ENCODE measurements at regions not wholly inside any gene's neighbourhood (a gene's known extent, or its start where the extent isn't known, plus 50 kb on each side); places are given as distances from the start of the nearest gene placed in this dataset.

DNA sequence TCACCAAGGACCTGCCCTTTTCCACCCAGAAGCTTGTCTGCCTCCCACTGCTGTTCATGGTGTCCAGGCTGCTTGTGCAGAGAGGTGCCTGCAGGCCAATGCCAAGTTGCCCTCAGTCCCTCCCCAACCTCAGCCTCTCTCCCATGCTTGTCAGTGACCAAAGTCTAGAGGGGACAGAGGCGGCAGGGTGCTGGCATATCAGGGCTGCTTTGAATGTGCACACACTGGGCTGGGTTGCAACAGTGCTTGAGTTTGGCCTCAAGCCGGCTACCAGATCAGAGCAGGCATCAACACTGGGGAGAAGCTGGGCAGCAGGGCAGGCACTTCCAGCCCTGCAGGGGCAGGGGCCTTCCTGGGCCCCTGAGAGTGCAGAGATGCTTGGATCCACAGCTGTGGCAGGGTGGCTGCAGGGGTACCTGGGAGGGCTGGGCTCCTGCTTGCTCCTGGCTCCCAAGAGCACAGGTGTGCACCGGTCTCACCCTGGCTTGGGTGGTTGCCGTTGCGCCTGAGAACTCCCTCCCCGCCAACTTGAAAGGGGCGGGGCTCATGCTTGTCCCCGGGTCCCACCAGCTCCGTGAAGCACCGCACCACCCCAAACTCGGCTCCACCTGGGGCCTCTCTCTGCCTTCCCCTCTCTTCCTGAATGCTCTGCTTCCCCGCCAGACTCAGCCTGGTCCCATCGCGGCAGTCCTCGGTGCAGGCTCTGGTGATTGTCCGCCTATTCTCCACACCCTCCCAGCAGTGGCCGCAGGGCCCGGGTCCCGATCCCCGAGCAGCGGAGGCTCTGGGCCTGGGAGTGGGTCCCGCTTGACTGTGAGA, 1681.9 kb upstream of the ADGRL3 start:
- CTCF ChIA-PET: no interaction called here
- H3K4me3 ChIP-seq (ENCODE audit: low read depth, low read length): no peak overlapping the region
- H3K36me3 ChIP-seq (ENCODE audit: control insufficient read depth, insufficient read depth, low read length): no peaks in the 10 kb centered on the region
- no peaks in the 10 kb centered on the region for H3K27me3 ChIP-seq (ENCODE audit: control insufficient read depth, insufficient read depth, low read length)
- POLR2A ChIA-PET: no interaction called here
- TF ChIP-seq, protein P1, sequence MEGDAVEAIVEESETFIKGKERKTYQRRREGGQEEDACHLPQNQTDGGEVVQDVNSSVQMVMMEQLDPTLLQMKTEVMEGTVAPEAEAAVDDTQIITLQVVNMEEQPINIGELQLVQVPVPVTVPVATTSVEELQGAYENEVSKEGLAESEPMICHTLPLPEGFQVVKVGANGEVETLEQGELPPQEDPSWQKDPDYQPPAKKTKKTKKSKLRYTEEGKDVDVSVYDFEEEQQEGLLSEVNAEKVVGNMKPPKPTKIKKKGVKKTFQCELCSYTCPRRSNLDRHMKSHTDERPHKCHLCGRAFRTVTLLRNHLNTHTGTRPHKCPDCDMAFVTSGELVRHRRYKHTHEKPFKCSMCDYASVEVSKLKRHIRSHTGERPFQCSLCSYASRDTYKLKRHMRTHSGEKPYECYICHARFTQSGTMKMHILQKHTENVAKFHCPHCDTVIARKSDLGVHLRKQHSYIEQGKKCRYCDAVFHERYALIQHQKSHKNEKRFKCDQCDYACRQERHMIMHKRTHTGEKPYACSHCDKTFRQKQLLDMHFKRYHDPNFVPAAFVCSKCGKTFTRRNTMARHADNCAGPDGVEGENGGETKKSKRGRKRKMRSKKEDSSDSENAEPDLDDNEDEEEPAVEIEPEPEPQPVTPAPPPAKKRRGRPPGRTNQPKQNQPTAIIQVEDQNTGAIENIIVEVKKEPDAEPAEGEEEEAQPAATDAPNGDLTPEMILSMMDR (IDR thresholded peaks at IDR 0.05; ENCODE audit: insufficient read depth, low read depth, low read length): no peak
- no peak for DNase-seq (ENCODE audit: low read depth)

- TF ChIP-seq, protein P1 (IDR thresholded peaks at IDR 0.05; ENCODE audit: insufficient read depth, low read depth, low read length): no peak
- H3K36me3 ChIP-seq (ENCODE audit: control insufficient read depth, insufficient read depth, low read length): no peaks in the 10 kb centered on the region
- H3K27me3 ChIP-seq (ENCODE audit: control insufficient read depth, insufficient read depth, low read length): no peaks in the 10 kb centered on the region
- POLR2A ChIA-PET: no interaction called here
- DNase-seq (ENCODE audit: low read depth): no peak
- H3K4me3 ChIP-seq (ENCODE audit: low read depth, low read length): no peak overlapping the region
- CTCF ChIA-PET: no interaction called here
These were observed 1674.2 kb upstream of the ADGRL3 start for GRCh38 chr4:59525885-59526284.

DNA sequence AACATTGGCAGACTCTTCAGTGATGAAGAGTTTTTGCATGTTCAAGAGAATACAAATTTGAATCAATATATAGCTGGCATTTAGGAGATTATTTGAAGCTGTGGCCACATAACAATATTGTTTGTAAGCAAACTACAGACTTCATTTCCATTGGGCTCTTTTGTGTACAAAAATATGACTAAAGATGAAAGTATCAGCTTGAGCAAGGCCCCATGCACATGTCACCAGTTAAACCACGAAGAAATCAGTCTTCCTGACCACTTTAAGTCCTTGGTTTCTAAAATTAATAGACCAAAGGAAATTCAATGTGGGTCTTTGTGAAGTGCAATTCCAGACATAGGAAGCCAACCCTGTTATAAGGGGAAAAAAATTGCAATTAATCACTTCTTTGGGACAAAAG, 1664.6 kb upstream of the ADGRL3 start:
- POLR2A ChIA-PET: no interaction called here
- TF ChIP-seq, protein P1 (IDR thresholded peaks at IDR 0.05; ENCODE audit: insufficient read depth, low read depth, low read length): no peak
- Histone ChIP-seq H3K4me3 (ENCODE audit: low read depth, low read length) (no peak overlapping the region), H3K27me3 (ENCODE audit: control insufficient read depth, insufficient read depth, low read length) (no peaks in the 10 kb centered on the region), H3K36me3 (ENCODE audit: control insufficient read depth, insufficient read depth, low read length) (no peaks in the 10 kb centered on the region)
- no peak for DNase-seq (ENCODE audit: low read depth)
- CTCF ChIA-PET: no interaction called here

DNA sequence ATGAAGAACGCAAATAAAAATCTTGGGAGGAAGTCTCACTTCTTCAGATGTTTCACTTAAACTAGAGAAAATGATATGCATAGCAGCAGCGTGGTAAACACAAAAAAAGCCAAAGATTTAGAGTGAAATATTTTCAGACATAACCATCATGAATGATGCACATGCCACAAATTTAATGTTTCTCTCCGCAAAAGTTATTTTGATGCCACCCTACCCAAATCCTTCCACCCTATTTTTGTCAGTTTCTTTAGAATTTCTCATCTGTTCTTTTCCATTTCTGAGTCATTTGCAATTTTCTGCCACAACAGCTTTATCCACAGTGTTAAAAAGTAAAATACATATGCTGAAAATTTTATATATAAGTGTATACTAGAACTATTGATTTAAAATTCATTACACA, 1663.7 kb upstream of the ADGRL3 start:
- TF ChIP-seq, protein P1 (IDR thresholded peaks at IDR 0.05; ENCODE audit: insufficient read depth, low read depth, low read length): no peak
- POLR2A ChIA-PET: no interaction called here
- CTCF ChIA-PET: no interaction called here
- Histone ChIP-seq H3K4me3 (ENCODE audit: low read depth, low read length) (no peak overlapping the region), H3K36me3 (ENCODE audit: control insufficient read depth, insufficient read depth, low read length) (no peaks in the 10 kb centered on the region), H3K27me3 (ENCODE audit: control insufficient read depth, insufficient read depth, low read length) (no peaks in the 10 kb centered on the region)
- DNase-seq (ENCODE audit: low read depth): no peak

DNA sequence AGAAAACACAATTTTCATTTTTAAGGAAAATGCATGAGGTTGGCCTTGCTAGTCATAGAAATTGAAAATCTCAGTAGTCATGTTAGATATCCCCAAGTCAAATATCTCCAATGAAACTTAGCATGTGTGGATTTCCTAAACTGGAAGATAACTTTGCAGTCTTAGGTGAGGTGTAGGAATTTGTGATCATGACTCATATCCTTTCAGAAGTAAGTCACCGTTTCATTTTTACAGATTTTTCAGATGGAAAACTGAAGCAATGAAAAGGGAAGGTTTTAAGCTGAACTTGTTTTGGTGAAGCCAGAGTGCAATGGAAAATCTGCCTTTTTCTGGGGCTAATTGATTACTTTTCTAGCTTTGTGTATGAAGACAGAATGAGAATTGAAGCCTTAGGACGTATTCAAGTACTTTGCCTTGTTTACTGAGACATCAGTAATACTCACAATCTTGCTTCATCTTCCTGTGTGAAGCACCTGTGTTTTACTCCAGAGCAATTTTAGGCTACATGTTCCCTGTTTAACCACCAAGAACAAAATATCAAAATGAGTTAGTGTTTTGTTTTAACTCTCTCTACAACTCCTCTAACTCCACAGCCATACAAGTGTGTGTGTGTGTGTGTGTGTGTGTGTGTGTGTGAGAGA, 1662.8 kb upstream of the ADGRL3 start:
- H3K4me3 ChIP-seq (ENCODE audit: low read depth, low read length): no peak overlapping the region
- DNase-seq (ENCODE audit: low read depth): no peak
- no peaks in the 10 kb centered on the region for H3K36me3 ChIP-seq (ENCODE audit: control insufficient read depth, insufficient read depth, low read length)
- ChIA-PET CTCF (no interaction called here), POLR2A (no interaction called here)
- H3K27me3 ChIP-seq (ENCODE audit: control insufficient read depth, insufficient read depth, low read length): no peaks in the 10 kb centered on the region
- TF ChIP-seq, protein P1 (IDR thresholded peaks at IDR 0.05; ENCODE audit: insufficient read depth, low read depth, low read length): no peak
